GM12878 (cell line): ENCODE measurements at regions not wholly inside any gene's neighbourhood (a gene's known extent, or its start where the extent isn't known, plus 50 kb on each side); places are given as distances from the start of the nearest gene placed in this dataset.

Source experiments
- MTA2 ChIP-seq: fragments of 450-650 bp; IDR thresholded peaks from 2 replicates; pipeline ENCODE4 v1.6.1; 2016; ENCODE audit warnings: low read depth, mild to moderate bottlenecking, moderate library complexity
- RFX5 ChIP-seq: IDR thresholded peaks from 2 replicates; pipeline ENCODE4 v1.6.1; 2011; ENCODE audit warnings: low read depth, low read length, improper control_type of control experiment

DNA sequence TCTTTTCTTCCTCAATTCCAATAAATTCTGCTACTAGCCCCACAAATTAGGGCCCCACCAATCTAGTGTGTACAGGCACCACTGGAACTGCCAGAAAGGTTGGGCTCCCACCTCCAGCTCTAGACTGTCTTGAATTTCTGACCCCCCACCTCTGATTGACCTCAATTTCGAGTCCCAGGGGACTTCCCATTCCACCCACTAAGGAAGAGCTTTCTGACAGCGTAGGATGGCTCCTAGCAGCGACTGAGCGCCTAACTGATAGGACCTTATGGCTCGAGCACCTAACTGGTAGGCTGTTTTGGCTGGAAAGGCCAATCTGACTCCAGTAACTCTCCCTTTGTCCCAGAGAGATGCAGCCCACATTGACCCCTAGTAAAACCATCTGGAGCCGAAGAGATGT lies 171.6 kb upstream of the ZNF184 start:
- TF ChIP-seq RFX5 (no peak), MTA2 (no peak)
